Activated CD4-positive, alpha-beta T cell treated with anti-CD3 and anti-CD28 coated beads, Interleukin-2, amount 10 ng/mL, durations not matched to agents 7 days and 5 days (primary cell): ENCODE measurements at regions not wholly inside any gene's neighbourhood (a gene's known extent, or its start where the extent isn't known, plus 50 kb on each side); places are given as distances from the start of the nearest gene placed in this dataset.

Source experiments
- CTCF ChIA-PET: fragments of 350-600 bp; sonication (Branson Sonifier 250); formaldehyde crosslinking; loops from one replicate; lab custom pipeline; 2021; ENCODE audit warnings: antibody characterized with exemption; lab: Charles Lee
- POLR2A ChIA-PET: fragments of 350-600 bp; sonication (Branson Sonifier 250); formaldehyde crosslinking; loops from one replicate; lab custom pipeline; 2021; ENCODE audit warnings: antibody characterized with exemption; lab: Charles Lee
- DNase-seq: peaks from one replicate; pipeline ENCODE4 v3.0.0-alpha.2; 2020
- H3K27ac Mint-ChIP-seq: one replicate; pipeline ENCODE4 v1.8.0; 2021; ENCODE audit warnings: mild to moderate bottlenecking, moderate library complexity, mixed read lengths
- H3K27me3 Mint-ChIP-seq: one replicate; pipeline ENCODE4 v1.8.0; 2021; ENCODE audit warnings: mixed read lengths
- H3K36me3 Mint-ChIP-seq: one replicate; pipeline ENCODE4 v1.8.0; 2021; ENCODE audit warnings: low read depth, mixed read lengths
- H3K4me1 Mint-ChIP-seq: one replicate; pipeline ENCODE4 v1.8.0; 2021; ENCODE audit warnings: mixed read lengths
- H3K4me3 Mint-ChIP-seq: one replicate; pipeline ENCODE4 v1.8.0; 2021; ENCODE audit warnings: mild to moderate bottlenecking, moderate library complexity, mixed read lengths
- H3K9me3 Mint-ChIP-seq: one replicate; pipeline ENCODE4 v1.8.0; 2021; ENCODE audit warnings: mixed read lengths

GRCh38 chr15:81909011-81909358 lies 136.8 kb downstream of the MEX3B start:
- Mint-ChIP-seq H3K36me3 (no peaks in the 10 kb centered on the region), H3K4me1 (no peaks in the 10 kb centered on the region), H3K27me3 (no peaks in the 10 kb centered on the region), H3K9me3 (no peaks in the 10 kb centered on the region), H3K27ac (no peak overlapping the region), H3K4me3 (no peak overlapping the region)
- ChIA-PET CTCF (no interaction called here), POLR2A (no interaction called here)
- no peak for DNase-seq

- CTCF ChIA-PET: no interaction called here
- Mint-ChIP-seq H3K4me3 (no peak overlapping the region), H3K27ac (no peak overlapping the region), H3K4me1 (no peaks in the 10 kb centered on the region), H3K27me3 (no peaks in the 10 kb centered on the region), H3K36me3 (no peaks in the 10 kb centered on the region), H3K9me3 (no peaks in the 10 kb centered on the region)
- POLR2A ChIA-PET: no interaction called here
- no peak for DNase-seq
These were observed 137.7 kb downstream of the MEX3B start for GRCh38 chr15:81908111-81908510.

GRCh38 chr15:81907521-81907920 lies 138.3 kb downstream of the MEX3B start:
- CTCF ChIA-PET: no interaction called here

GRCh38 chr15:81905889-81906288 lies 139.9 kb downstream of the MEX3B start:
- Mint-ChIP-seq H3K36me3 (no peaks in the 10 kb centered on the region), H3K4me1 (no peaks in the 10 kb centered on the region), H3K27ac (no peak overlapping the region), H3K27me3 (no peaks in the 10 kb centered on the region), H3K9me3 (no peaks in the 10 kb centered on the region), H3K4me3 (no peak overlapping the region)
- POLR2A ChIA-PET: no interaction called here
- DNase-seq: no peak
- CTCF ChIA-PET: no interaction called here

More at GRCh38 chr15:81907521-81907920, 138.3 kb downstream of the MEX3B start:
- H3K9me3 Mint-ChIP-seq: no peaks in the 10 kb centered on the region
- no peaks in the 10 kb centered on the region for H3K36me3 Mint-ChIP-seq
- no peak overlapping the region for H3K27ac Mint-ChIP-seq
- no peak for DNase-seq
- H3K27me3 Mint-ChIP-seq: no peaks in the 10 kb centered on the region
- no peaks in the 10 kb centered on the region for H3K4me1 Mint-ChIP-seq
- H3K4me3 Mint-ChIP-seq: no peak overlapping the region
- POLR2A ChIA-PET: no interaction called here

GRCh38 chr15:81901319-81901718 lies 144.5 kb downstream of the MEX3B start:
- H3K4me3 Mint-ChIP-seq: no peak overlapping the region
- ChIA-PET CTCF (interaction anchor here (0.6 kb wide), 1 partner anchor 58 kb away, joined by 3 read pairs; no protein-coding TSS in a partner anchor), POLR2A (no interaction called here)
- no peaks in the 10 kb centered on the region for H3K4me1 Mint-ChIP-seq
- no peaks in the 10 kb centered on the region for H3K27me3 Mint-ChIP-seq
- H3K36me3 Mint-ChIP-seq: no peaks in the 10 kb centered on the region
- H3K9me3 Mint-ChIP-seq: no peaks in the 10 kb centered on the region
- no peak overlapping the region for H3K27ac Mint-ChIP-seq
- DNase-seq: no peak

GRCh38 chr15:81899730-81900129 lies 146.1 kb downstream of the MEX3B start:
- H3K9me3 Mint-ChIP-seq: no peaks in the 10 kb centered on the region
- H3K4me3 Mint-ChIP-seq: no peak overlapping the region
- no peak for DNase-seq
- ChIA-PET POLR2A (no interaction called here), CTCF (no interaction called here)
- no peak overlapping the region for H3K27ac Mint-ChIP-seq
- no peaks in the 10 kb centered on the region for H3K27me3 Mint-ChIP-seq
- no peaks in the 10 kb centered on the region for H3K36me3 Mint-ChIP-seq
- no peaks in the 10 kb centered on the region for H3K4me1 Mint-ChIP-seq

GRCh38 chr15:81899024-81899423 lies 146.8 kb downstream of the MEX3B start:
- H3K27me3 Mint-ChIP-seq: no peaks in the 10 kb centered on the region
- H3K36me3 Mint-ChIP-seq: no peaks in the 10 kb centered on the region
- DNase-seq: no peak
- no peaks in the 10 kb centered on the region for H3K9me3 Mint-ChIP-seq
- CTCF ChIA-PET: no interaction called here
- POLR2A ChIA-PET: no interaction called here
- H3K4me3 Mint-ChIP-seq: no peak overlapping the region
- no peak overlapping the region for H3K27ac Mint-ChIP-seq
- H3K4me1 Mint-ChIP-seq: no peaks in the 10 kb centered on the region

GRCh38 chr15:81897057-81897677 lies 148.7 kb downstream of the MEX3B start:
- POLR2A ChIA-PET: no interaction called here
- H3K27ac Mint-ChIP-seq: no peak overlapping the region
- no peaks in the 10 kb centered on the region for H3K36me3 Mint-ChIP-seq
- H3K9me3 Mint-ChIP-seq: no peaks in the 10 kb centered on the region
- CTCF ChIA-PET: no interaction called here
- H3K4me3 Mint-ChIP-seq: no peak overlapping the region
- H3K27me3 Mint-ChIP-seq: no peaks in the 10 kb centered on the region
- DNase-seq: no peak
- no peaks in the 10 kb centered on the region for H3K4me1 Mint-ChIP-seq

GRCh38 chr15:81896356-81896755 lies 149.5 kb downstream of the MEX3B start:
- H3K36me3 Mint-ChIP-seq: no peaks in the 10 kb centered on the region
- H3K27me3 Mint-ChIP-seq: no peaks in the 10 kb centered on the region
- CTCF ChIA-PET: no interaction called here
- no peak for DNase-seq
- H3K4me3 Mint-ChIP-seq: no peak overlapping the region
- POLR2A ChIA-PET: no interaction called here
- H3K27ac Mint-ChIP-seq: no peak overlapping the region
- no peaks in the 10 kb centered on the region for H3K9me3 Mint-ChIP-seq
- no peaks in the 10 kb centered on the region for H3K4me1 Mint-ChIP-seq

GRCh38 chr15:81895723-81896122 lies 150.1 kb downstream of the MEX3B start:
- Mint-ChIP-seq H3K4me3 (no peak overlapping the region), H3K27ac (no peak overlapping the region), H3K4me1 (no peaks in the 10 kb centered on the region), H3K36me3 (no peaks in the 10 kb centered on the region), H3K9me3 (no peaks in the 10 kb centered on the region), H3K27me3 (no peaks in the 10 kb centered on the region)
- ChIA-PET POLR2A (no interaction called here), CTCF (interaction anchor here (0.6 kb wide), 1 partner anchor 150 kb away, joined by 5 read pairs; no protein-coding TSS in a partner anchor)
- no peak for DNase-seq

GRCh38 chr15:81894061-81894460 lies 151.8 kb downstream of the MEX3B start:
- no peak overlapping the region for H3K4me3 Mint-ChIP-seq
- CTCF ChIA-PET: no interaction called here
- H3K27me3 Mint-ChIP-seq: no peaks in the 10 kb centered on the region
- no peak for DNase-seq
- no peaks in the 10 kb centered on the region for H3K4me1 Mint-ChIP-seq
- H3K36me3 Mint-ChIP-seq: no peaks in the 10 kb centered on the region
- no peak overlapping the region for H3K27ac Mint-ChIP-seq
- no peaks in the 10 kb centered on the region for H3K9me3 Mint-ChIP-seq
- POLR2A ChIA-PET: no interaction called here

GRCh38 chr15:81893182-81893835 lies 152.5 kb downstream of the MEX3B start:
- DNase-seq: no peak
- no peaks in the 10 kb centered on the region for H3K4me1 Mint-ChIP-seq
- H3K27ac Mint-ChIP-seq: no peak overlapping the region
- H3K4me3 Mint-ChIP-seq: no peak overlapping the region
- no peaks in the 10 kb centered on the region for H3K9me3 Mint-ChIP-seq
- H3K36me3 Mint-ChIP-seq: no peaks in the 10 kb centered on the region
- ChIA-PET POLR2A (no interaction called here), CTCF (no interaction called here)
- H3K27me3 Mint-ChIP-seq: no peaks in the 10 kb centered on the region

- Mint-ChIP-seq H3K4me3 (no peak overlapping the region), H3K9me3 (no peaks in the 10 kb centered on the region), H3K27ac (no peak overlapping the region), H3K27me3 (no peaks in the 10 kb centered on the region), H3K36me3 (no peaks in the 10 kb centered on the region), H3K4me1 (no peaks in the 10 kb centered on the region)
- no peak for DNase-seq
- ChIA-PET CTCF (no interaction called here), POLR2A (no interaction called here)
These were observed 155.3 kb downstream of the MEX3B start for GRCh38 chr15:81890496-81890895.

- ChIA-PET CTCF (no interaction called here), POLR2A (interaction anchor here (0.5 kb wide), 1 partner anchor 210 kb away, joined by 5 read pairs; no protein-coding TSS in a partner anchor)
- no peak for DNase-seq
- no peaks in the 10 kb centered on the region for H3K4me1 Mint-ChIP-seq
- H3K27ac Mint-ChIP-seq: no peak overlapping the region
- H3K4me3 Mint-ChIP-seq: no peak overlapping the region
- H3K9me3 Mint-ChIP-seq: no peaks in the 10 kb centered on the region
- H3K27me3 Mint-ChIP-seq: no peaks in the 10 kb centered on the region
- no peaks in the 10 kb centered on the region for H3K36me3 Mint-ChIP-seq
These were observed 156.3 kb downstream of the MEX3B start for GRCh38 chr15:81889485-81889881.
